T follicular helper cell (primary cell): ENCODE measurements at regions not wholly inside any gene's neighbourhood (a gene's known extent, or its start where the extent isn't known, plus 50 kb on each side); places are given as distances from the start of the nearest gene placed in this dataset.

Source experiments
- DNase-seq: peaks from one replicate; pipeline ENCODE4 v3.0.0-alpha.2; 2020; ENCODE audit warnings: low read depth

DNA sequence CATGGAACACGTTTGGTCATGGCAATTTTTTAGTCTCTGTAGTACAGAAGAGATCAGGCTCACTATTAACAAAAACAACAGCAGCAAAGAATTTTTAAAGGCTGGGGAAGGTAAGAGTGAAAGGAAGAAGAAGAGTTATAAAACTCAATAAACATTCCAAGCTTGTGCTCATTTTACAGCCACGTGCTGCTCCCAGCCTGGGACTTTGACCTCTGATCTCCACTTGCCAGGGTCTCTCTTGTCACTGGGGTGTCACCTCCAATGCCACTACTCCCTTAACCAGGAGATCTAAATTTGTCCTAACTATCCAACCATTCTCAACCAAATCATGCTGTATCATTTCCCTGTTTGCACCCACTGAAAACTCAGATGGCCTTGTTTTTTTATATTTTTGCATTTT, 605.1 kb downstream of the VRK1 start:
- DNase-seq, result no peak

DNA sequence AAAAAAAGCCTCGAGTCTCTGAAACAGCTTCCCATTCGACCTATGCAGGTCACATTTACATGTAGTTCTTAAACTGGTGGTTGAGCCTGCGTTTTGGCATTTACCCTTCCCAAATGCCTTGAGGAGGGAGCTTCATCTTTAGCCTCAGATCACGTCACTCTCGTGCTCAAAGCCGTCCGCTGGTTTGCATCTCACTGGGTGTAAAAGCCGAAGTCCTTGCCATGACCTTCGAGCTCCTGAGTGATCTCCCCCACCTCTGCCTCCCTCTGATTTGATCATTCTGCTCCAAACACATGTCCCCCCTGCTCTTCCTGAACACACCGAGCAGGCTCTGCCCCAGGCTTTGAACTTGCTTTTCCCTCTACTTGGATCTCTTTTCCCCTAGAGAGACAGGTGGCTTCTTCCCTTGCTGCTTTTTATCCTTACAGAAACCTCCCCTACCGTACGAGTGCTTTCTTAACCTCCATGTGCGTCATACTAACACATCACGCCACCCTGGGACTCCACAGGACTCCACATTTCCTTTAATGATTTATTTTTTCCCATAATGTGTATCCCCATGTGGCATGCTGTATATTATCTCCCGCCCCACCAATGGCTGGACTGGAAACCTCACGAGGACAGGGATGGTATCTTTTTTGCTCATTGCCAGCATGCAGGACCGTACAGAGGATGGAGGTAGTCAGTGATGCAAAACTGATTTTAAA, 610.7 kb downstream of the VRK1 start:
- no peak for DNase-seq

DNA sequence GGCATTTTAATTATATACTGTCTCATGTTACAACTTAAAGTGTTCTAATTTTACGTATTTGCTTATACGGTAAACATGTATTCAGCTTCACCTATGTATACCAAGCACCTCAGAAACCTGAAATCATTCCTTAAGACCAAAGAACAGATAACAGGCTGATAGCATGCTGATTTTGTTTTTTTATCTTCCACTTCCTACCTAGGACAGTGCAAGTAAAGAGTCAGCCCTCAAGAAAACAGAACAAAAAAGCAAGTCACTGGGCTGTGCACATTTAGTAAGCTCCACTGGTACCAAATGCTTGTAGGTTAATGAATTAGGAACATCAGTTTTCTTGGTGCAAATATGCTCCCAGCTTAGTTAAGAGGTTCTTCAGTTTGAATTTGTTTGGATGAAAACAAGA, 611.3 kb downstream of the VRK1 start:
- DNase-seq, result no peak

DNA sequence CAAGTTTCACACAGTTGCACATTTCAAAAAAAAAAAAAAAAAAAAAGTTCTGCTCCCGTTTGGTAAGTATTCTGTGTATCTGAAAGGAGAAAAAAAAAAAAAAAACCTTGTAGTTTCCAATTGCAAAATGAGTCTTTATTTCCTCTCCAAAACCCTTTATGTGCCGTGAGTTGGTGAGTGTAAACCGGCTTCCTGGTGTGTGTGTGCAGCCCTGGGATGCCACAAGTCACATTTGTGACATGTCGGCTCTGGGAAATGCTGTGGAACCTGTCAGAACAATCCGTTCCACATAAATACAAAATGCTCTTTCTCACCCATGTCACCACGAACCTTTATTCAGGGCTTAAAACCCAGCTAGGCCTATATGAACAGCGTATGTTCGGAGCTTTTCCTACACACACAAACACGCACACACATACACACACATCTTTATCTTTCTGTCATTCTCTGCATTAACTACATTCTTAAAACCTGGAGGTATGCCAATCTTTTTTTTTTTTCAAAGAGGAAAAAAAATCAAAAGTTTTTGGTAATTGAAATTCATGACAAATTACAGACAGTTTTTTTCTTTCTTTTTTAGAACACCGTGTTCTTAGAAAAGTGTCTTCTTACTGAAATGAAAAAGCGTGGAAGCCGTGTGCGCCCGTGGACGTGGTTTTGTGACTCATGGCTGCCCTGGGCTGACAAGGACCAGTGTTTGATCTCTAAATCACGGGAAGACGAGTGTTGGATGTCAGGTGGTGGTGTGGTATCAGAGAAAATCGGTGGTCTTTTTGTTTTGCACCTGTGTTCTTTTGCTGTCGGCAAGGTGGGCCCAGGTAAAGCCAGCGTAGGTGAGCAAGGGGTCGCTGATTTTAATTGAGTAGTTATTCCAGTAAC, 612.0 kb downstream of the VRK1 start:
- DNase-seq, result no peak

DNA sequence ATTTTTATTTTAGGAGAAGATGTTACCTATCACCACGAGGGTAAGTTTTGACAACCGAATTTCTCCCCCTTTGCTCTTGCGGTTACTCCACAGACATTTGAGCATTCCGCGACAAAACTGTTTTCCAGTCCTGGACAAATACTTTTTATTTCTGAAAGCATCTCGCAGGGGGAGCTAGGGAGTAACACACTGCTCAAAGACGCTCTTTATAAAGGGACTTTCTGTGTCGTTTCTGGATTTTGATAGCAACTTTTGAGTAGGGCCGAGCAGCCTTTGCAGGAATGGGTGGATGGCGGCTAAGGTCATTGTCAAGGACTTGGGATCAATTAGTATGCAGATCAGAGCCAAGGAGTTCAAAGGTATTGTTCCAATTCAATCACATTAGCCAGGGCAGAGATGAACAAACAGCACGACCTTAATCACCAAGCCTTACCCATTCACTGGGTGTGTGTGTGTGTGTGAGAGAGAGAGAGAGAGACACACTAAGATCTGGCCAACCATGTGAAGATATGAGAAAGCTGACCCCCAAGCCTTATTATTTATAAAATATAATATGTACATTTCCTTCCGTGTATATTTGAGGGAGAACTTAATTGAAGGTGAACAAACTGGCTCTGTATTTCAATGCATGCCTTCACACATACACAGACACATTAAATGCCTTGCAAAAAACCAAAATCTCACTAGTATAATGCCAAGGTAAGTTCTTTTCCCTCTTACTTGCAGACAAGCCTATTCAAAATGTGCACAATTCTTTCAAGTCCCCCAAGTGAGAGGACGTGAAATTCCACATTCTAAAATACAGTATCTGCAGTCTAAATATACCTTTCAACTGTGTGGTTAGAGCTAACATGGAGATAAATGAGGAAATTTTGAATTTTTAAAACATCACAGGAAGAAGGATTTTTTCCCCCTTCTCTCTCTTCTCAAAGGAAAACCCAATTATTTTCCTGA, 613.8 kb downstream of the VRK1 start:
- DNase-seq, result no peak

DNA sequence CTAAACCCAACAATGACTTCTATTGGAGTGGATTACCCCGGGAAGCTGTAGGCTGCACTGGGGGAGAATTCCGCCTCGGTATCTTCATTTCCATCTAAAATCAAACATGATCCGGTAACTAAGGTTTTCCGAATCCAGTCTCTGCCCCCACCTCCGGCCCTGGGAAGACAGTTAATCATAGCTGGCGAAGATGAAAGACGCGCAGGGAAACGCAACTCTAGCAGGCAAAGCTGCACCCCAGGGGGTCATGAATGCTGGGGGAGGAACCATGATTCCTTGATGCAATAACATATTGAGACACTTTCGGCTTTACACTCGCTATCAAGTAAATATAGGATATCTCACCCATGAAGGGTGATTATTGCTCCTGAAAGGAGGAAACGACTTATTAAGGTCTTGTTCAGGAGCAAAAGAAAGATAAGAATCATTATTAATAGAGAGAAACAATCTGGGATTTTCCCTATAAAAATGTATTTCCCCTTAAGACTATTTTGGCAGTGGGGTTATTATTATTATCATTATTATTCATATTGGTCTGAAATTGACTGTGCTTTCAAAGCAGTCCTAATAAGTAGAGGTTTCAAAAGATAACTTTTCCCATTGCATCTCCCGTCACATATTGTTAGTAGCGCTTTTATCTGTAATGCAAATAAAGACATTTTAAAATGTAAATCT, 614.9 kb downstream of the VRK1 start:
- DNase-seq, result no peak

DNA sequence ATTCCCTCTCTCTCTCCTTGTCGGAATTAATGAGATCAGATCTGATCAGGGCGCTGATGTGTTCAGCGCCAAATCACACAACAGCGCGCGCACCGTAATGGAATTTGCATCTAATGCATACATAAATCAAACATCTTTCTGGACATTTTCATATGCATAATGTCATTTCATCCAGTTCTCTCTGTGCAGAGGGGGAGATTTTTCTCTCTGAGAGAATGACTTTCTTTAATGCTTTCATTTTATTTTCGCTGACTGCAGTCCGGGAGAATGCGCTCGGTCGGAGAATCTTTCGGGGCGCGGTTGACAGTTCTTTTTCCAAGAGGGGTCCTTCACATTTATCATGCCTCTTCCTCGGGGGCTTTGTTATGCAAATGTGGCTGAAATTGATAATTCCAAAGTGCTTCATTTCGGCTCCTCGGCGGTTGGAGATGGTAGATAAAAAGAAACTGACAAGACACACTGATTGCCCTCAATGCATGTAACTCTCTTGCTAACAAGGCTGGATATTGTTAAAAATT, 615.9 kb downstream of the VRK1 start:
- DNase-seq, result no peak

DNA sequence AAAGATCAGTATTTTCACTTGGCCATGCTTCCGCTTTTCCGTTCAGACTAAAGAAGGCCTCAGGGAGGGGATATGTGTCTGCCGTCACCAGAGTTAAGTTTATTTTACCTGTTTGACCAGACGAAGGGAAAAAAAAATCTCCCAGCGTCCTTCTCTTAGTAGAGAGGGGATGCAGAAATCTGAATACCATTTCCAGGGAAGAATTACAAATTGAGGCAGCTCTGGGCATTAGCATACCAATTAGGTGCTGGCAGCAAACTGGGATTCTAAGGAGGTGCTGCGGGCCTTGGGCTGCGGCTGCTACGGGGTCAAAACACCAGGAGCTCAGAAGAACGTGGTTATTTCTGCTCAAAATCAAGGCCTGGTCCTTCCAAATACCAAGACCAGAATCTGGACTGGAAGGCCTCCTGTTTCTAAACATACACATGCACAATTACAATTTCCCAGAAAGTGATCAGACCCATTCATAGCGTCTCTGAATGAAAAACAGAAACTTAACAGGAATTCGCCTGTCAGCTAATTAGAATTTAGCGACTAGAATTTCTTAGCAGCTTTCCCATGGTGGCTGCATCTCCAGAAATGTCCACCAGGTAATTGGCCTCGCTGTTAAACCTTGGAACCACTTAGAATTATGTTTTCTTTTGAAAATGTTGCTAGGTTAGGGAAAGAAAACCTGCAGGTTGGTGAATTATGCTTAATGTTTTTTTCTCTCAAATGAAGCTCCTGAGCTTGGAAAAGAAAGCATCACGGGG, 617.0 kb downstream of the VRK1 start:
- no peak for DNase-seq

DNA sequence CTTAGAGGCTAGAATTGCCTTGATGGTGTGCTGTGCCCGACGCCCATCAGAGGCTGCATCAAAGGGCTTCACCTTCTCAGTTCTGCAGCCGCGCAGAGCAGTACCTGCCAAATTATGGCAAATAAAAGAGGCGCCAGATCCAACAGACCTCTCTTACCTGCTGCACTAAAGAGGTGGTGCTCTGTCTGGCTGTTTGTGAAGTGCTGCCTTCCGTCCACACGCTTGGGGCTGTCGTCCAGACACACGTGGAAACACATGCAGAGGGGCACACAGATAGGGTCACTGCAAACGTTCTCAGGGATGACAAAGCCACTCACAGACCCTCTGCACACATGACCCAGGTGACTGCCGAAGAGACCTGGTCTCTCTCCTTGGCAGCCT, 617.5 kb downstream of the VRK1 start:
- DNase-seq, result no peak

DNA sequence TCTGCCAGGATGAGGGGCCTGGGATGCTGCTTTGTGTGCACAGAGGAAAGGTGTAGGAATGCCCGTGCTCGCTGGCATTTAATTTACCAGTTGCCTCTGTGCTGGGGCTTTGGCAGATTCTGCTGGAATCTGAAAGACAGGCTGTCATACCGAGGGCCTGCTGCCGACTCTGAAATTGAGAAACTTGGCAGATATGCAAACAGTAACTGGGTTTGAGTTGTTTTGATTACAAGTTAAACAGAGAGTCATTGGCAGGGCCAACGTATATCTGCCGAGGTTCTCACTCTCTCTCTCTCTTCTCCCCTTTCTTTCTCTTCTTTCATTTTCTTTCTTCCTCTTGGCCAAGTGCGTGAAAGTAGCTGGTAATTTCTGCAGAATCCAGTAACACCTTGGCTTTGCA, 618.7 kb downstream of the VRK1 start:
- no peak for DNase-seq

DNA sequence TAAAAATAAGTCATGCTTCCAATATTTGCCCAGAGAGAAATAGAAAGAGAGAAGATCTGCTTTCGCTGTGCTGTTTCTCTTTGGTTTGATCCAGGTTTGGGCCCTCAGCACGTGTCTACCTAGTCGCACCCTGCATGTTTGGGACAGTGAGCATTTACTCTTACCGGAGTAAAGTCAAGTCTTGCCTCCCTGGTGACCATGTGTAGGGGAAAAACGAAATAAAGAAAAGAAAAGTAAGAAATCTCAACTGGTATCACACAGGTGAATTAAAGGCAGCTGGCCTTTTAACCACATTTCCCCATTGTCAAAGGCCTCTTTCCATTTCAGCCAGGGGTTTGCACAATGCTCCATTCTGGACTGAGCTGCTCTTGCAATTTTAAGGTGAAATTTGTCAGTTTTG, 619.4 kb downstream of the VRK1 start:
- DNase-seq, result no peak

DNA sequence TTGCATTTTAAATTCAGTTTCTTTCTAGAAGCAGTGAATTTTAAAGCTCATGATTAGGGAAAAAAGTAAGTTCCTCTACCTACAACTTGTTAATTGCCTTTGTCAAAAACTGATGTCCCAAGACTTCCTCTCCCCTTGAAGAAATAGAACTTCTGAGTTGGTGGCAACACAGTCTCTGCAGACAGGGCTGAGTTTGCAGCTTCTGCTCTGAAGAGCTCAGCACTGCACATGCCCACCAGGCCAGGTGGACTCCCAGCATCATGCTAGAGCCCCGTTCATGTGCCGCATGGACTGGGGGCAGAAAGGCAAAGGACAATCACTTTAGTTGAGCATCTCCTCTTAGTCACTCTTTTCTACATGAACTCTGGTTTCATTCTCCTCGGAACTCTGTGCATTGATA, 620.1 kb downstream of the VRK1 start:
- no peak for DNase-seq

DNA sequence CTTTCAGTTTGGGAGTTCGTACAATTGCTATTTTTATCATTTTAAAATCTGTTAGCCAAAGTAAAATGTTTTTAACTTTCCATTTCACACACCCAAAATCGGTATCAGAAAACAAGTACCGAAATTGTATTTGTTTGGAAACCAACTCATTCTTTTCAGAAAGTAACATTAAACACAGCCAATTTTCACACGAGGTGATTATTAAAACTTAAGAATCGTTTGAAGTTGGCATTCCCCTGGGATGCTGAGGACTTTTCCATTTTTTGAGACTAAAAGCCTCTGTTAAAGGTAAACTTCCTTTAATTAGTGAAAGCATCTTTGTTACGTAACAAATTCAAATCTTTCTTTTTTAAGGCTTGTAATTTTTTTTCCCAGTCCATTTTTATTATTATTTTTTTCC, 623.0 kb downstream of the VRK1 start:
- DNase-seq, result no peak

DNA sequence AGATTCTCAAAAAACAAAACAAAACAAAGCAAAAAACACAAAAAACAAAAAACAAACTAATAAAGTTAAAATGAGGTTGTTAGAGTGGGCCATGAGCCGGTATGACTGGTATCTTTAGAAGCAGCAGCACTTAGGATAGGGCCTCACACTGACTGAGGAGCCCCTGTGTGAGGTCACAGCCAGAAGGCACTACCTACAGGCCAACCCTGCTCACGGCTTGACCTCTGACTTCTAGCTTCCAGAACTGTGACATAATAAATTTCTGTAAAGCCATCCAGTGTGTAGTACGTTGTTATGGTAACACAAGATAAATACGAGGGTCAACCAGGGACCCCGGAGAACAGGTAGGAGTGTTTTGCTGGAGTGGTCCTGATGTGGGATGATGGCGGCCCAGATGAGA, 629.6 kb downstream of the VRK1 start:
- no peak for DNase-seq

DNA sequence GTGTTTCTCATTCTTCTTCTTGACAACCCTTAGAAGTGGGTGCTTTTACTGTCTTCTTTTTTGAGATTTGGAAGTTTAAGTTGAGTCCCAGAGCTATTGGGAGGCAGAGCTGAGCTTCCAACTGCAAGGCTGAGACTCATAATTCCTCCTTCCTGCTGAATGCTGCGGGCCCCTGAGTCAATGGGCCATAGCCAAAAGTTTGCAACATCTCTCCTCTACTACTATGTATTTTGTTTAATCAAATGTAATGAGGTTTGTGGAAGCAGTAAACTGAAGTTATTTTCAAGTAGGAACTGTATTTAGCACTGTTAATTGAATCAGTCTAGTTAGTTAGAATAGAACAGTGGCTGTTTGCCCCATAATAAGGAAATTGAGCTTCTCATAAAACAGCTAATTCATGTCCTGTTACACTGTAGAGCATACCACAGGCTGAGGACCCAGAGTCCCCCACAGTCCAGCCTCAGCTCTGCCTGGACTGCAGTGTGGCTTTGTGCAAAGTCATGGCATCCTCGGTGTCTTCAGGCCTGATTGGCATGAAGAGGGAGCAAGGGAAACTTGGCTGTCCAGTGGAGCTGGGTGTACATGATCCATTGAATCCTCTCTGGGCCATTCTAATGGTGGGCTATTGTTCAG, 631.7 kb downstream of the VRK1 start:
- DNase-seq, result no peak

DNA sequence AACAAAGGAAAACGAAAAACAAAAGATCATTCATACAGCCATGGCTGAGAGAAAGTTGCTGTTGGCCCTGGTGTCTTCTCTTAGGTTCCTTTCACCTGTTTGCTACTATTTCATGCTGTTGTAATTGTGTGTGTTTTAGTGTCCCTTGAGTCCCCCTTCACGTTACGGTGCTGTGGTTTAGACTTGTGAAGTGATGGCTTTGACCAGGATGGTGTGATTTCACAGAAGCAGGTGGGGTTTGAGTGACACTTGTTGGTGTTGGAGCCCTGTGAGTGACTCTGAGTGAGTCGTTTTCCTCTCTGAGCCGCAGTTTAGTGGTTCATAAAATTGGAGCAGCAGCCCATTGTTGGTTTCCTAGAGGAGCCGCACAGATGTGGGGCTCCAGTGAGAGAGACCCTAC, 635.4 kb downstream of the VRK1 start:
- DNase-seq, result no peak

DNA sequence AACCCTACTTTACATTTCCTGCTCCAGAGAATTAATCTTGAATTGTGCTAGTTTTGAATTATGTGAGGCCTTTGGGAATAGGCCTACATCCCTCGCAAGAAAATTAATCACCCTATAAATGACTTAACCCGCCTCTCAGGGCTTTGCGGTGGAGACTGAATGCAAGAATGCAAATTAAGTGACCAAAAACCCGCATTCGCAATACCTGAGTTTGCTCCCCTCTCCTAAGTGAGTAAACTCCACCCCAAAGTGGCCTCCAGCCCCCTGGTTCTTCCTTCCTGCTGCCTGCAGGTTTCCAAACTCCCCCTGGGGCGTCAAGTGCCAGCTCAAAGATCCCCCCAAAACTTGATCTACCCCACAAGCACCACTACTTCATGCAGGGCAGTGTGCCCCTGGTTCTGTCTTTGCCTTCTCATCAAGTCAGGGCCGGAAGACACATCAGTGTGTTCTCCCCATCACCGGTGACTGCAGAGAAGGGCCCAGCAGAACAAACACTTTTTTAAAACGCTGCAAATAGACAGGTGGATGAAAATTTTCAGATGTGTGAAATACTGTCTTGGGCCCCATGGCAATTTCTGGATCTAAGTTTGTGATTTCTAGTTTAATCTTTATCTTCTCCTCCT, 644.7 kb downstream of the VRK1 start:
- DNase-seq, result no peak

DNA sequence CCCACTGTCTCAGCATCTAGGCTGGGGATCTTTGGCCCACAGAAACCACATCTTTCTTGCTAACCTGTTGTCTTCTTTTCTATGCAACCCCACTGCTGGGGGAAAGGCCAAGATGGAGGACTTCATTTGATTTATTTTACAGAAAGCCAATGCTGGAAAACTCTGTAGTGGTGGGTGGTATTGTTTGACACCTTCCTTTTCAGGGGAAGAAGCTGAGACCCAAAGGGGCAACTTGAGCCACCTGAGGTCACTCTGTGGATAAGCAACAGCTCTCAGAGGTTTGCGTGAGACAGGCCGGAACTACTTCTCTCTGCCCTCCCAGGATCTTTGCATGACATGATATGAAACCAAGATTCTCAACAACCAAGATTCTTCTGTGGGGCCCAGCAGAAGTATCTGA, 645.2 kb downstream of the VRK1 start:
- DNase-seq, result no peak

DNA sequence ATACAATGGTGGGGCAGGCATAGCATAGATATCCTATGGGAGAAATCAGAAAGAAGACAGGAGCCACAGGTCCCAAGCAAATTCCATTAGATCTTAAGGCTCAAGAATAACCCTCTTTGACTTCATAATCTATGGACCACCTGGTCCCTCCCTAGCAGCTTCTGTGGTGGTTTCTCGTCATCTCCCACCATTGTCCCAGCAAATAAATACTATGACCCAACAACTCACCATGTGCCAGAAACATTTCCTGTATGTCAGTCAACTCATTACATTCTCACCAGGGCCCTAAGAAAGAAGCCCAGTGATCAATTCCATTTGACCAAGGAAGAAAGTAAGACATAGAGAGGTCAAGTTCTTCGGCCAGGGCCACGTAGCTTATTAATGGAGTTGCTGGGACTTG, 646.2 kb downstream of the VRK1 start:
- DNase-seq, result no peak

DNA sequence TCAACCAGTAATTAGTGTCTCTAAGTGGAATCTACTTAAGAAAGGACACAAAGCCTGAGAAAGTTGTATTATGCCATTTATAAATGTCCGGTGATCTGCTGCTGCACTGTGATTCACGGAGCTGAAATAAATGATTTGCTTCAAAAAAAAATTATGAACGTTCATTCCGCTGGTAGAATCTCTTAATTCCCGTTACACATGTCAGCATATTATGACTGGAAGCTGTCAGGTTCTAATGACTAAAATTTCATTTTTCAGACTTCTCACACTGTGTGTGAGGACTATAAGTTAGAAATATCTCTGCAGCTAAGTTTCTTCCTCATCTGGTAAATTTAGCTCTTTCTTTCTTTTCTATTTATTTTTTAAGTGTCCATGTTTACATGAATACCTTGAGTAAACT, 647.1 kb downstream of the VRK1 start:
- no peak for DNase-seq
